Pancreas (tissue), 10 donors: ENCODE measurements at regions not wholly inside any gene's neighbourhood (a gene's known extent, or its start where the extent isn't known, plus 50 kb on each side); places are given as distances from the start of the nearest gene placed in this dataset.

ENCODE experiments used
- ATAC-seq, 4 donors: fragments of 200-7000 bp; cut with Tn5 transposase; one replicate each; pipeline versions ENCODE4 v1.8.0 to v1.9.1; 2020; ENCODE audit warnings: mild to moderate bottlenecking in 4 of 4, moderate library complexity in 4 of 4
- DNase-seq, 6 donors: peaks; one replicate each; pipeline ENCODE4 v3.0.0-alpha.2; 2020
- FAIRE-seq: peaks from 2 replicates; lab custom pipeline; 2012; peaks lifted over from hg19 to GRCh38; lab: Jason Lieb, UNC
- H3K27ac ChIP-seq, 4 donors: fragments of 200-600 bp; sonication (generic); 1 replicate in 3 of 4; 2 replicates in 1 of 4; pipeline versions ENCODE4 v1.5.0 to v1.8.0; 2020
- H3K27me3 ChIP-seq, 4 donors: fragments of 200-600 bp; one replicate each; pipeline ENCODE4 v1.8.0; 2021
- H3K36me3 ChIP-seq, 3 donors: fragments of 200-600 bp; sonication (generic) in 1 of 3; one replicate each; pipeline versions ENCODE4 v1.5.0 to v1.8.0; 2020 to 2021
- H3K4me1 ChIP-seq, 3 donors: fragments of 200-600 bp; one replicate each; pipeline ENCODE4 v1.8.0; 2021
- H3K4me3 ChIP-seq, 4 donors: fragments of 200-600 bp; sonication (generic) in 2 of 4; one replicate each; pipeline versions ENCODE4 v1.5.0 to v1.8.0; 2020 to 2021
- H3K9me3 ChIP-seq, 4 donors: fragments of 200-600 bp; one replicate each; pipeline ENCODE4 v1.8.0; 2021
- WGBS, 2 donors: extraction: QIAGEN DNeasy Blood & Tissue Kit; methylation state at CpG; one replicate each; pipeline ENCODE4 v1.1.7; 2013; 5-methylcytosine and 5-hydroxymethylcytosine counted together
- intact Hi-C, 3 donors: fragments of 100-400 bp; cut with DNase I; formaldehyde crosslinking; loops; one replicate each; pipeline versions ENCODE4 v1.11.1 to v1.14.2; 2022
- TF ChIP-seq, protein P1 (sequence below), 4 donors: fragments of 200-600 bp; sonication (generic) in 3 of 4; IDR thresholded peaks; one replicate each; pipeline versions ENCODE4 v1.5.0 to v1.8.0; 2021; ENCODE audit warnings: antibody characterized with exemption in 4 of 4
- donor health status: healthy with polysubstance abuse.
- donor health status: DM: no; HTN: no; CAD: no; lungs with moderate emphysema.
- donor health status: DM: no; HTN: no; CAD: no.
- donor health status: control.
- donor health status: control.
- donor health status: Bipolar disorder and iron deficiency.
- donor health status: DM: yes; HTN: yes; CAD: no.
- donor health status: DM: no; HTN: no; CAD: no.
- donor health status: DM: no; HTN: no; CAD: no.
- donor health status: DM: yes; HTN: yes; CAD: no.

DNA sequence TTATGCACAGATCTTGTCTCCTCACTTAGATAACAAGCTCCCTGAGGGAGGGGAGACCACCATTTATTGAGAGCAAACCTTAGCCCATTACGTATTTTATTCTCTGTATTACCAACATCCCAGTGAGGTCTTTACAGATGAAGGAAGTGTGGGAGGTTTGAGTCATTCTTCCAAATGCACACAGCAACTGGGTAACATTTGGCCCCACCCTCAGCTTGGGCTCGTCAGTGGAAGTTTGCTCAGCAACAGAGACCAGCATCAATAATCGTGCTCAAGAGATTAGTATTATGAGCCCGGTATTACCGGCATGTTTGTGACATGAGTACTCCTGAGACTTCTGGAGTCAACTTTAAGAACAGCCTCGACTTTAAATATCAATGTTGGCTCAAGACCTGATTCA lies 168.6 kb downstream of the ETAA1 start:
- no peak for FAIRE-seq
- Histone ChIP-seq H3K27me3 (no peaks in the 10 kb centered on the region), H3K27ac (peak overlapping the region in 2 of 4 donors; percentile 71 to 80), H3K4me3 (no peak overlapping the region), H3K9me3 (no peaks in the 10 kb centered on the region), H3K36me3 (no peaks in the 10 kb centered on the region), H3K4me1 (peaks cover 9 to 29% (median 23%) of the 10 kb centered on the region in 3 donors)
- TF ChIP-seq, protein P1, sequence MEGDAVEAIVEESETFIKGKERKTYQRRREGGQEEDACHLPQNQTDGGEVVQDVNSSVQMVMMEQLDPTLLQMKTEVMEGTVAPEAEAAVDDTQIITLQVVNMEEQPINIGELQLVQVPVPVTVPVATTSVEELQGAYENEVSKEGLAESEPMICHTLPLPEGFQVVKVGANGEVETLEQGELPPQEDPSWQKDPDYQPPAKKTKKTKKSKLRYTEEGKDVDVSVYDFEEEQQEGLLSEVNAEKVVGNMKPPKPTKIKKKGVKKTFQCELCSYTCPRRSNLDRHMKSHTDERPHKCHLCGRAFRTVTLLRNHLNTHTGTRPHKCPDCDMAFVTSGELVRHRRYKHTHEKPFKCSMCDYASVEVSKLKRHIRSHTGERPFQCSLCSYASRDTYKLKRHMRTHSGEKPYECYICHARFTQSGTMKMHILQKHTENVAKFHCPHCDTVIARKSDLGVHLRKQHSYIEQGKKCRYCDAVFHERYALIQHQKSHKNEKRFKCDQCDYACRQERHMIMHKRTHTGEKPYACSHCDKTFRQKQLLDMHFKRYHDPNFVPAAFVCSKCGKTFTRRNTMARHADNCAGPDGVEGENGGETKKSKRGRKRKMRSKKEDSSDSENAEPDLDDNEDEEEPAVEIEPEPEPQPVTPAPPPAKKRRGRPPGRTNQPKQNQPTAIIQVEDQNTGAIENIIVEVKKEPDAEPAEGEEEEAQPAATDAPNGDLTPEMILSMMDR (IDR thresholded peaks at IDR 0.05) = no peak
- ATAC-seq = peak in 1 of 4 donors; percentile 16
- intact Hi-C loops = no loop called here
- WGBS, 2 donors = 86 to 87% methylated on average over 6 of the region's 6 CpGs
- no peak for DNase-seq

DNA sequence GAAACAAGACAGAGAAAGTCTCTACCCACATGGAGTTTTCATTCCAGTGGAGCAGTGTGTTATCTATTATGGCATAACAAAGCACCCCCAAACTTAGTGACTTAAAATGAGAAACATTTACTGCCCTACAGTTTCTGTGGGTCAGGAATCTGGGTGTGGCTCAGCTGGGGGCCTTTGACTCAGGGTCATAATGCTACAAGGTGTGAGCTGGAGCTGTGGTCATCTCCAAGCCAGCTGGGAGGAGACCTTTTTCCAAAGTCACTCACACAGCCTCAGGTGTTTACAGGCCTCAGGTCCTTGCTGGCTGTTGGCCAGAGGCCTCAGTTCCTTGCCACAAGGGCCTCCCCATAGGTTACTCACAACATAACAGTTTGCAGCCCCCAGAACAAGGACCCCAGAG lies 169.2 kb downstream of the ETAA1 start:
- Histone ChIP-seq H3K36me3 (no peaks in the 10 kb centered on the region), H3K27me3 (no peaks in the 10 kb centered on the region), H3K27ac (no peak overlapping the region), H3K4me3 (no peak overlapping the region), H3K4me1 (peaks cover 9 to 25% (median 18%) of the 10 kb centered on the region in 3 donors), H3K9me3 (no peaks in the 10 kb centered on the region)
- ATAC-seq = no peak
- FAIRE-seq = no peak
- TF ChIP-seq, protein P1 (IDR thresholded peaks at IDR 0.05) = no peak
- intact Hi-C loops = no loop called here
- peak in 2 of 6 donors; percentile 12 to 25 for DNase-seq

DNA sequence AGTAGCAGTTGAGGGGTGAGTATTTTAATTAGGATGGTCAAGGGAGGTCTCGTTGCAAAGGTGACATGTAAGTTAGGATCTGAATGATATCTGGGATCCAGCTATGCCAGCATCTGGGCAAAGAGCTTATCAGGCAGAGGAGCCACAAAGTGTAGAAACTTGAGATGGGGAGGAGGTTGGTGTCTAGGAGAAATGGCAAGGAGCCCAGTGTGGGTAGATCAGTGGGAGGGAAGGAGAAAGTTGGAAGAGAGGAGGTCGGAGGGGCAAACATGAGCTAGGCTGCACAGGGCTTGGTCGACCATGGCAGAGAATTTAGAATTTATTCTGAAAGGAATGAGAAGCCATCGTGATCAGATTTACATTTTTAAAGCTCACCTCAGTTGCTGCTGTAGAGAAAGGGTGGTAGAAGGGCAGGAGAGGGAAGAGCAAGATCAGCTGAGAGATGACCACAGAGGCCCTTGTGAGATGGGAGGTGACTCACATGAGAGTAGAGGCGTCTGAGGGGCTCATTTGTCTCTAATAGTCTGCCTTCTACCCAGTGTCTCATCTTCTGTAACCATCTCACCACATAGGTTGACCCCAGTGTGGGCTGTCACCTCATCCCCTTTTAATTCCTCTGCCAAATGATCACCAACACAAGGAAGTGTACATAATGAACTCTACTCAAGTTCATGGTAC lies 170.0 kb downstream of the ETAA1 start:
- FAIRE-seq = no peak
- Histone ChIP-seq H3K4me3 (no peak overlapping the region), H3K27me3 (no peaks in the 10 kb centered on the region), H3K4me1 (peaks cover 8 to 24% (median 19%) of the 10 kb centered on the region in 3 donors), H3K36me3 (no peaks in the 10 kb centered on the region), H3K9me3 (no peaks in the 10 kb centered on the region), H3K27ac (no peak overlapping the region)
- ATAC-seq = no peak
- 84 to 86% methylated on average over 5 of the region's 5 CpGs for WGBS, 2 donors
- intact Hi-C loops = no loop called here
- no peak for DNase-seq
- TF ChIP-seq, protein P1 (IDR thresholded peaks at IDR 0.05) = no peak

DNA sequence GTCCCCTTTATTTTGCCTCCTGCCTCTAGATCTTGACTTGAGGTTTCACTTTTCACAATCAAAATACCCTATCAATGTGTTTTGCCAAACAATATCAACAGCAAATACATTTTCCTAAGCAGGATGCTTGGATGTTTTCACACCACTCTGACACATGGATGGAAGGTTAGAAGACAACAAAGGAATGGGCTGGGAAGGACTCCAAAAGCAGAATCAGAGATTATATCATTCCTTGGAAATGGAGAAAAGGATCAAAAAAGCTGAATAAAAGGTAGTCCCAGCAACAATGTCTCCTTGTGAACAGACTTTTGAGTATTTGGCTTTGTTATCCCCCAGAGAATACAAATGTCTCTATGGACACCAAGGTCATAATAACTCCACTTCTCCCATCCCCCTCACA lies 170.8 kb downstream of the ETAA1 start:
- DNase-seq (no peak), ATAC-seq (no peak), FAIRE-seq (no peak)
- Histone ChIP-seq H3K9me3 (no peaks in the 10 kb centered on the region), H3K36me3 (no peaks in the 10 kb centered on the region), H3K4me3 (no peak overlapping the region), H3K4me1 (peaks cover 3 to 24% (median 21%) of the 10 kb centered on the region in 3 donors), H3K27ac (peak overlapping the region in 1 of 4 donors; percentile 34), H3K27me3 (no peaks in the 10 kb centered on the region)
- intact Hi-C loops = no loop called here
- TF ChIP-seq, protein P1 (IDR thresholded peaks at IDR 0.05) = no peak

DNA sequence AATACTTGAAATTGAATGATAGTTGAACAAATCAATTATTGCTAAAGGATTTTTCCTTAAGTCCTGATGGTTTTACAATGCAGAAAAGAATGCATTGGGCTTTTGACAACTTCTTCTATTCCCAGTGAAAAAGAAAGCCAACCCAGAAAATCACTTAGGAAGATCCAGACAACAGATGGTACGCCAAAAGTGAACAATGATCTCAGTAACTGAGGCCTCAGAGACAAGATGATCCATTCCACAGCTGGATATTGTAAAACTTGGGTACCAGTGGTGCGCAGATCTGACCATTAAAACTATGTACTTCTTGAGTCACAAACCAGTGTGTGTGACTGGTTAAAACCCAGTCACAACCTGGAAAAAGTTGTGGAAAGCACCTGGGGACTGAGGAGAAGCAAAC lies 173.5 kb downstream of the ETAA1 start:
- WGBS, 2 donors = 48 to 96% methylated on average over 2 of the region's 2 CpGs
- Histone ChIP-seq H3K27ac (no peak overlapping the region), H3K4me3 (no peak overlapping the region), H3K36me3 (no peaks in the 10 kb centered on the region), H3K27me3 (no peaks in the 10 kb centered on the region), H3K9me3 (no peaks in the 10 kb centered on the region), H3K4me1 (peaks cover 3 to 28% (median 24%) of the 10 kb centered on the region in 3 donors)
- DNase-seq (no peak), ATAC-seq (no peak), FAIRE-seq (no peak)
- TF ChIP-seq, protein P1 (IDR thresholded peaks at IDR 0.05) = no peak
- intact Hi-C loops = no loop called here
